ENCODE measurements at regions not wholly inside any gene's neighbourhood (a gene's known extent, or its start where the extent isn't known, plus 50 kb on each side); places are given as distances from the start of the nearest gene placed in this dataset.

DNA sequence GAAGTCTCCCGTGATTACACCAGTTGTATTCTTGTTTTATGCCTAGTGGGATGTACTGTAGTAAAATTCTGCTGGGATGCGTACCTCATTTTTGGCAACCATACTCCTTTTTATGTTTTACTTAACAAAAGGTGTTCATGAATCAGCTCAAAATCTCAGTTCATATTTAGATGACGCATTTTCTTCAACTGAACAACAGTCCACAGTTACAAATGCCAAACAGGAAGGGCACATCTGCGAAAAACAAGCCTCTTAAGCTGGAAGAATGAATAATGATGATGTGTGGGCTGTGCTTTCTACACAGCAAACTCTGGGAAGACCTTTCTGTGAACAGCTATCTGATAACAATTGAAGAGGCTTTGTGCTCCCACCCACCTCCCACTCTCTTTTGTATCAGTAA lies 68.4 kb upstream of the NRBF2 start:
- H3K4me3 ChIP-seq (ENCODE audit: low read depth, low read length): no peak overlapping the region
- no peaks in the 10 kb centered on the region for H3K9me3 ChIP-seq
- intact Hi-C loops (cut with micrococcal nuclease; ENCODE audit: unreplicated experiment): no loop called here
- no peak for DNase-seq
- H3K27me3 ChIP-seq (replicated peaks; ENCODE audit: control insufficient read depth, insufficient read depth, low read length): no peaks in the 10 kb centered on the region
- Mint-ChIP-seq H3K27ac (ENCODE audit: unreplicated experiment) (no peak overlapping the region), H3K36me3 (ENCODE audit: insufficient read depth, unreplicated experiment) (no peaks in the 10 kb centered on the region), H3K4me3 (ENCODE audit: unreplicated experiment) (no peak overlapping the region), H3K9me3 (ENCODE audit: unreplicated experiment) (no peaks in the 10 kb centered on the region), H3K27me3 (ENCODE audit: insufficient read depth, unreplicated experiment) (peaks cover 30% of the 10 kb centered on the region), H3K4me1 (ENCODE audit: low read depth, unreplicated experiment) (no peaks in the 10 kb centered on the region)
- H3K36me3 ChIP-seq (ENCODE audit: control insufficient read depth, insufficient read depth, low read length): no peaks in the 10 kb centered on the region
- ChIA-PET POLR2A (no interaction called here), CTCF (no interaction called here)
- BruUV-seq (replicated peaks): no TSS peak
- H3K4me1 ChIP-seq: peaks cover 7% of the 10 kb centered on the region
- TF ChIP-seq CTCF (IDR thresholded peaks at IDR 0.05; ENCODE audit: insufficient read depth in 1 of 2, low read depth in 1 of 2, low read length in 1 of 2, severe bottlenecking in 1 of 2, unreplicated experiment in 1 of 2): no peak

- Mint-ChIP-seq H3K9me3 (ENCODE audit: unreplicated experiment) (no peaks in the 10 kb centered on the region), H3K4me1 (ENCODE audit: low read depth, unreplicated experiment) (no peaks in the 10 kb centered on the region), H3K27ac (ENCODE audit: unreplicated experiment) (no peak overlapping the region), H3K27me3 (ENCODE audit: insufficient read depth, unreplicated experiment) (peaks cover 15% of the 10 kb centered on the region), H3K36me3 (ENCODE audit: insufficient read depth, unreplicated experiment) (no peaks in the 10 kb centered on the region), H3K4me3 (ENCODE audit: unreplicated experiment) (no peak overlapping the region)
- Histone ChIP-seq H3K27me3 (replicated peaks; ENCODE audit: control insufficient read depth, insufficient read depth, low read length) (0 out of 2 replicates have a peak, but pooled peaks cover 1% of the 10 kb centered on the region), H3K36me3 (ENCODE audit: control insufficient read depth, insufficient read depth, low read length) (no peaks in the 10 kb centered on the region), H3K4me1 (peaks cover 1% of the 10 kb centered on the region; the same call in 1 of the 2 replicates), H3K4me3 (ENCODE audit: low read depth, low read length) (no peak overlapping the region), H3K9me3 (0 out of 2 replicates have a peak, but pooled peaks cover 2% of the 10 kb centered on the region)
- ChIA-PET CTCF (interaction anchor here (0.8 kb wide), 1 partner anchor 662 kb away, joined by 3 read pairs; no protein-coding TSS in a partner anchor), POLR2A (no interaction called here)
- TF ChIP-seq CTCF (IDR thresholded peaks at IDR 0.05; ENCODE audit: insufficient read depth in 1 of 2, low read depth in 1 of 2, low read length in 1 of 2, severe bottlenecking in 1 of 2, unreplicated experiment in 1 of 2): no peak
- DNase-seq: no peak
- intact Hi-C loops (cut with micrococcal nuclease; ENCODE audit: unreplicated experiment): no loop called here
- BruUV-seq (replicated peaks): no TSS peak
Measured at GRCh38 chr10:63058236-63058635, 74.9 kb upstream of the NRBF2 start.

DNA sequence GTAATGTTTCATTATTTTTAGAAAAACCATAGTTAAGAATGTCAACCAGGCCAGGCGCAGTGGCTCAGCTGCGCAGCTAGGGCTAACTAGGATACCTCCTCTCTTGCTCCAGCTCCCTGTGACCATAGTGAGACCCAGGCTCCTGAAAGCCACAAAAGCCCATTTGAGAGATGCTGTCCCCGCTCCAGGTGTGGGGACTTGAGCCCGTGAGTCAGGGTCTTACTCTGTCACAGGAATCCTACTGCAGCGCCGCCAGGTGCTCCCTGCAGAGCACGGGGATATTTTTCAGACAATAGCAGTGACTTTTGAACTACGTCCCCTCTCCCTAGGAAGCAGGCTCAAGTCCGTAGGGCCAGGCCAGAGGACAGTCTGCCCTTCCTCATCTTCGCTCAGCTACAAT lies 75.6 kb upstream of the NRBF2 start:
- H3K36me3 ChIP-seq (ENCODE audit: control insufficient read depth, insufficient read depth, low read length): no peaks in the 10 kb centered on the region

More for the DNA sequence above, 75.6 kb upstream of the NRBF2 start:
- no peak overlapping the region for H3K4me3 ChIP-seq (ENCODE audit: low read depth, low read length)
- H3K27me3 ChIP-seq (replicated peaks; ENCODE audit: control insufficient read depth, insufficient read depth, low read length): 0 out of 2 replicates have a peak, but pooled peaks cover 1% of the 10 kb centered on the region
- ChIA-PET POLR2A (interaction anchor here (1.0 kb wide), 1 partner anchor 76 kb away, joined by 3 read pairs; the partner anchor contains the start of gene NRBF2), CTCF (no interaction called here)
- 0 out of 2 replicates have a peak, but pooled peaks cover 2% of the 10 kb centered on the region for H3K9me3 ChIP-seq
- Mint-ChIP-seq H3K27ac (ENCODE audit: unreplicated experiment) (no peak overlapping the region), H3K36me3 (ENCODE audit: insufficient read depth, unreplicated experiment) (no peaks in the 10 kb centered on the region), H3K4me1 (ENCODE audit: low read depth, unreplicated experiment) (no peaks in the 10 kb centered on the region), H3K9me3 (ENCODE audit: unreplicated experiment) (no peaks in the 10 kb centered on the region), H3K27me3 (ENCODE audit: insufficient read depth, unreplicated experiment) (peaks cover 18% of the 10 kb centered on the region), H3K4me3 (ENCODE audit: unreplicated experiment) (no peak overlapping the region)
- H3K4me1 ChIP-seq: no peaks in the 10 kb centered on the region
- TF ChIP-seq CTCF (IDR thresholded peaks at IDR 0.05; ENCODE audit: insufficient read depth in 1 of 2, low read depth in 1 of 2, low read length in 1 of 2, severe bottlenecking in 1 of 2, unreplicated experiment in 1 of 2): no peak
- BruUV-seq (replicated peaks): no TSS peak
- no peak for DNase-seq
- intact Hi-C loops (cut with micrococcal nuclease; ENCODE audit: unreplicated experiment): no loop called here
